ENCODE measurements at regions not wholly inside any gene's neighbourhood (a gene's known extent, or its start where the extent isn't known, plus 50 kb on each side); places are given as distances from the start of the nearest gene placed in this dataset.
A peak's percentile ranks its signal among the peaks of the same experiment; 100 is the strongest.
"Not testable (repeated sequence)": the region's sequence is repeated elsewhere in the genome, so short reads cannot be mapped to it uniquely, and the experiment has no call there.

DNA sequence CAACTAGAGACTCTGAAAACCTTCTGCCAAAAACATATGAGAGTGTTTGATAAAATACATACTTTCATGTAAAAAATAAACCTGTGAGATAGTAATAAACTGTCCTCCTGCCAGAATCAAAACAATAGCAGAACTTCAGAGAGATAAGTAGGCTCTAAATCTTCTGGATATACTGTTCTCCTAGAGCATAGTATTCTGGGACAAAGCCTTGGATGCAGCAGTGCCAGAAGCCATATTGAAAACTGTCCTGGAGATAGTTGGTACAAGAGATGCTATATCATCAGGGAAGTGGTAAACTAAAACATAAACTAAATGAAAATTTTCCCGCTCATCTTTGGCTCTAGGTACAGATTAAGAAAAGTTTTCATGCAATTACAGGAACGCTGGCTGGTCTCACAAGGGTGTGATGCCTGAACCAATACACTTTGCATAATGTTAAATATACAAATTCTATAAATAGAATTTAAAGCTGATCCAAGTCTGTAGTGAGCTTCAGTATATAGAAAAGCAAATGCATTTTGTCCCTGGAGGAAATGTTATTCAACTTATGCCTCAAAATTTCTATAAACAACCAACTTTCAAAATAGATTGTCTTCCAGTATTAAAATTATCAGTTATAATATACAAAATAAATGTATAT, 355.6 kb downstream of the ADAMTS20 start:
- no peaks in the 10 kb centered on the region for H3K9me2 ChIP-seq (ENCODE audit: insufficient read depth, low read length)
- H3K4me3 ChIP-seq (ENCODE audit: low read length): no peak overlapping the region
- no peak overlapping the region for H3K4me2 ChIP-seq (ENCODE audit: low read length)
- H3K27ac ChIP-seq (ENCODE audit: low read length): no peak overlapping the region
- TF ChIP-seq RAD21 (conservative IDR thresholded peaks at IDR 0.05): no peak
- TF ChIP-seq, protein P1, sequence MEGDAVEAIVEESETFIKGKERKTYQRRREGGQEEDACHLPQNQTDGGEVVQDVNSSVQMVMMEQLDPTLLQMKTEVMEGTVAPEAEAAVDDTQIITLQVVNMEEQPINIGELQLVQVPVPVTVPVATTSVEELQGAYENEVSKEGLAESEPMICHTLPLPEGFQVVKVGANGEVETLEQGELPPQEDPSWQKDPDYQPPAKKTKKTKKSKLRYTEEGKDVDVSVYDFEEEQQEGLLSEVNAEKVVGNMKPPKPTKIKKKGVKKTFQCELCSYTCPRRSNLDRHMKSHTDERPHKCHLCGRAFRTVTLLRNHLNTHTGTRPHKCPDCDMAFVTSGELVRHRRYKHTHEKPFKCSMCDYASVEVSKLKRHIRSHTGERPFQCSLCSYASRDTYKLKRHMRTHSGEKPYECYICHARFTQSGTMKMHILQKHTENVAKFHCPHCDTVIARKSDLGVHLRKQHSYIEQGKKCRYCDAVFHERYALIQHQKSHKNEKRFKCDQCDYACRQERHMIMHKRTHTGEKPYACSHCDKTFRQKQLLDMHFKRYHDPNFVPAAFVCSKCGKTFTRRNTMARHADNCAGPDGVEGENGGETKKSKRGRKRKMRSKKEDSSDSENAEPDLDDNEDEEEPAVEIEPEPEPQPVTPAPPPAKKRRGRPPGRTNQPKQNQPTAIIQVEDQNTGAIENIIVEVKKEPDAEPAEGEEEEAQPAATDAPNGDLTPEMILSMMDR (IDR thresholded peaks at IDR 0.05; ENCODE audit: poor library complexity, severe bottlenecking): no peak
- no peak for TF ChIP-seq TAF1 (IDR thresholded peaks at IDR 0.05; ENCODE audit: low read depth)
- no peak for TF ChIP-seq EZH2 (IDR thresholded peaks at IDR 0.05; ENCODE audit: borderline replicate concordance, insufficient read depth, low read length, poor library complexity, severe bottlenecking)
- no peaks in the 10 kb centered on the region for H3K9me3 ChIP-seq (ENCODE audit: low read length)
- no peak overlapping the region for H3K9ac ChIP-seq (ENCODE audit: low read length)
- no peaks in the 10 kb centered on the region for H3F3A ChIP-seq (ENCODE audit: insufficient read depth, low read length, poor library complexity, severe bottlenecking)
- H3K36me3 ChIP-seq (ENCODE audit: insufficient read depth, low read length): no peaks in the 10 kb centered on the region
- H3K27me3 ChIP-seq (ENCODE audit: insufficient read depth, low read depth, low read length): no peaks in the 10 kb centered on the region
- H4K20me1 ChIP-seq (ENCODE audit: insufficient read depth): no peaks in the 10 kb centered on the region
- no peaks in the 10 kb centered on the region for H3K79me2 ChIP-seq (replicated peaks; ENCODE audit: insufficient read depth, low read length)
- no peak overlapping the region for H2AFZ ChIP-seq (ENCODE audit: low read depth, low read length)

DNA sequence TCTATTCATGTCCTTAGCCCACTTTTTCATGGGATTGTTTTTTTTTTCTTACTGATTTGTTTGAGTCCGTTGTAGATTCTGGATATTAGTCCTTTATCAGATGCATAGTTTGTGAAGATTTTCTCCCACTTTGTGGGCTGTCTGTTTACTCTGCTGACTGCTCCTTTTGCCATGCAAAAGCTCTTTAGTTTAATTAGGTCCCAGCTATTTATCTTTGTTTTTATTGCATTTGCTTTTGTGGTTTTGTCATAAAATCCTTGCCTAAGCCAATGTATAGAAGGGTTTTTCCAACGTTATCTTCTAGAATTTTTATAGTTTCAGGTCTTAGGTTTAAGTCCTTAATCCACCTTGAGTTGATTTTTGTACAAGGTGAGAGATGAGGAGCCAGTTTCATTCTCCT, 358.9 kb downstream of the ADAMTS20 start:
- not testable (repeated sequence) for H3F3A ChIP-seq (ENCODE audit: insufficient read depth, low read length, poor library complexity, severe bottlenecking); H3K9ac ChIP-seq (ENCODE audit: low read length); H3K36me3 ChIP-seq (ENCODE audit: insufficient read depth, low read length); H3K27me3 ChIP-seq (ENCODE audit: insufficient read depth, low read depth, low read length); H3K9me3 ChIP-seq (ENCODE audit: low read length); H3K9me2 ChIP-seq (ENCODE audit: insufficient read depth, low read length); H3K27ac ChIP-seq (ENCODE audit: low read length); H3K4me3 ChIP-seq (ENCODE audit: low read length); H4K20me1 ChIP-seq (ENCODE audit: insufficient read depth); H3K4me2 ChIP-seq (ENCODE audit: low read length); H2AFZ ChIP-seq (ENCODE audit: low read depth, low read length); H3K79me2 ChIP-seq (replicated peaks; ENCODE audit: insufficient read depth, low read length)

DNA sequence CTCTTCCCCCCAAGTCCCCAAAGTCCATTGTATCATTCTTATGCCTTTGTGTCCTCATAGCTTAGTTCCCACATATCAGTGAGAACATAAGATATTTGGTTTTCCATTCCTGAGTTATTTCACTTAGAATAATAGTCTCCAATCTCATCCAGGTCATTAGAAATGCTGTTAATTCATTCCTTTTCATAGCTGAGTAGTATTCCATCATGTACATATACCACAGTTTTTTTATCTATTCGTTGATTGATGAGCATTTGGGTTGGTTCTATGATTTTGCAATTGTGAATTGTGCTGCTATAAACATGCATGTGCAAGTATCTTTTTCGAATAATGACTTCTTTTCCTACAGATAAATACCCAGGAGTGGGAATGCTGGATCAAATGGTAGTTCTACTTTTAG, 359.6 kb downstream of the ADAMTS20 start:
- not testable (repeated sequence) for H3K27me3 ChIP-seq (ENCODE audit: insufficient read depth, low read depth, low read length); H3K79me2 ChIP-seq (replicated peaks; ENCODE audit: insufficient read depth, low read length); H3K4me2 ChIP-seq (ENCODE audit: low read length); H2AFZ ChIP-seq (ENCODE audit: low read depth, low read length); H3K4me3 ChIP-seq (ENCODE audit: low read length); H3K27ac ChIP-seq (ENCODE audit: low read length); H4K20me1 ChIP-seq (ENCODE audit: insufficient read depth); H3K9me3 ChIP-seq (ENCODE audit: low read length); H3K36me3 ChIP-seq (ENCODE audit: insufficient read depth, low read length); H3F3A ChIP-seq (ENCODE audit: insufficient read depth, low read length, poor library complexity, severe bottlenecking); H3K9ac ChIP-seq (ENCODE audit: low read length); H3K9me2 ChIP-seq (ENCODE audit: insufficient read depth, low read length)

DNA sequence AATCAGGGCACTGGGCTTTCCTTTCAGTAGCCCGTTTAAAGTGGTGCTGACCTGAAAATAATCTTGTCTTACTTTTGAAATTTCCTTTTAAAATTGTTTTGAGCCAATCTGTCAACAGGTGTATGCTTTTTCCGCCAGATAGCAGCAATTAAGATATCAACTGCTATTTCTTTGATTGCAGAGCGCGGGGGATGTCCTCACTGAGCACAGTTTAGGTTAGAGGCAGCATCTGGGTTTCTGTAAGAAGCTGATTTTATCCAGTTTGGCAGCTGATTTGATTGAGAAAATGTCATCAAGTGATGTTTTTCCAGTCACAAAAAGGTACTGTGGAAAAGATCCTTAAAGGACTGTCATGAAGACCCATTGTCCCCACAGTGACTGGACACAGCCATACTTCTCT, 371.8 kb downstream of the ADAMTS20 start:
- Histone ChIP-seq H3K9me2 (ENCODE audit: insufficient read depth, low read length) (no peaks in the 10 kb centered on the region), H3K27me3 (ENCODE audit: insufficient read depth, low read depth, low read length) (no peaks in the 10 kb centered on the region), H3K9ac (ENCODE audit: low read length) (no peak overlapping the region), H3K36me3 (ENCODE audit: insufficient read depth, low read length) (no peaks in the 10 kb centered on the region), H3K27ac (ENCODE audit: low read length) (peak overlapping the region; percentile 50), H3K4me3 (ENCODE audit: low read length) (peak overlapping the region; percentile 31), H2AFZ (ENCODE audit: low read depth, low read length) (no peak overlapping the region), H3F3A (ENCODE audit: insufficient read depth, low read length, poor library complexity, severe bottlenecking) (no peaks in the 10 kb centered on the region), H3K4me2 (ENCODE audit: low read length) (no peak overlapping the region), H3K79me2 (replicated peaks; ENCODE audit: insufficient read depth, low read length) (no peaks in the 10 kb centered on the region), H3K9me3 (ENCODE audit: low read length) (no peaks in the 10 kb centered on the region), H4K20me1 (ENCODE audit: insufficient read depth) (no peaks in the 10 kb centered on the region)
- TF ChIP-seq TAF1 (IDR thresholded peaks at IDR 0.05; ENCODE audit: low read depth) (no peak), POLR2AphosphoS5 (IDR thresholded peaks at IDR 0.05) (peak; percentile 33), EP300 (conservative IDR thresholded peaks at IDR 0.05; ENCODE audit: poor library complexity, severe bottlenecking) (peak; percentile 69), SMC3 (conservative IDR thresholded peaks at IDR 0.05; ENCODE audit: poor library complexity) (no peak)
